ENCODE measurements at regions not wholly inside any gene's neighbourhood (a gene's known extent, or its start where the extent isn't known, plus 50 kb on each side); places are given as distances from the start of the nearest gene placed in this dataset.

DNA sequence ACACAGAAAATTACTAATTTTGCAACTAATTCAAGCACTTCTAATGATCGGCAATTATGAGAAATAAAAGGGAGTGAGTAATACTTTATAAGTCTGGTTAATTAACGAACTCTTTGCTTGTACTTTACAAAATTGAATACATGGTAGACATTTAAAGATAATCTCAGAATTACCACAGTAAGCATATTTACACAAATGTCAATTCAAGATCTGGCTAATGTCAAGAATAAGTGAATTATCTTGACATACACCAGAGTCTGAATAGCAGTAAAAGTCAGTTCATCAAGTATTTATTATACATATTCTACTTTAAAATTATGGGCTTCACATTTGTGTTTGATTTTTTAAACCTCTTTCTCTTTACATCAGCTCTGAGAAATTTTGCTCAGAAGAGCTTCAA is 643.4 kb downstream of the OLFM4 start:
- TF ChIP-seq, protein P1, sequence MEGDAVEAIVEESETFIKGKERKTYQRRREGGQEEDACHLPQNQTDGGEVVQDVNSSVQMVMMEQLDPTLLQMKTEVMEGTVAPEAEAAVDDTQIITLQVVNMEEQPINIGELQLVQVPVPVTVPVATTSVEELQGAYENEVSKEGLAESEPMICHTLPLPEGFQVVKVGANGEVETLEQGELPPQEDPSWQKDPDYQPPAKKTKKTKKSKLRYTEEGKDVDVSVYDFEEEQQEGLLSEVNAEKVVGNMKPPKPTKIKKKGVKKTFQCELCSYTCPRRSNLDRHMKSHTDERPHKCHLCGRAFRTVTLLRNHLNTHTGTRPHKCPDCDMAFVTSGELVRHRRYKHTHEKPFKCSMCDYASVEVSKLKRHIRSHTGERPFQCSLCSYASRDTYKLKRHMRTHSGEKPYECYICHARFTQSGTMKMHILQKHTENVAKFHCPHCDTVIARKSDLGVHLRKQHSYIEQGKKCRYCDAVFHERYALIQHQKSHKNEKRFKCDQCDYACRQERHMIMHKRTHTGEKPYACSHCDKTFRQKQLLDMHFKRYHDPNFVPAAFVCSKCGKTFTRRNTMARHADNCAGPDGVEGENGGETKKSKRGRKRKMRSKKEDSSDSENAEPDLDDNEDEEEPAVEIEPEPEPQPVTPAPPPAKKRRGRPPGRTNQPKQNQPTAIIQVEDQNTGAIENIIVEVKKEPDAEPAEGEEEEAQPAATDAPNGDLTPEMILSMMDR (IDR thresholded peaks at IDR 0.05) = no peak
- TF ChIP-seq EZH2 (IDR thresholded peaks at IDR 0.05) = no peak
